GM18499 (cell line): ENCODE measurements at regions not wholly inside any gene's neighbourhood (a gene's known extent, or its start where the extent isn't known, plus 50 kb on each side); places are given as distances from the start of the nearest gene placed in this dataset.
"Not testable (repeated sequence)": the region's sequence is repeated elsewhere in the genome, so short reads cannot be mapped to it uniquely, and the experiment has no call there.

Experiments
- ATAC-seq: cut with Tn5 transposase; IDR thresholded peaks from one replicate; pipeline ENCODE4 v1.9.1; 2021; ENCODE audit warnings: moderate number of reproducible peaks; ENCODE audit not compliant: insufficient read depth, unreplicated experiment

DNA sequence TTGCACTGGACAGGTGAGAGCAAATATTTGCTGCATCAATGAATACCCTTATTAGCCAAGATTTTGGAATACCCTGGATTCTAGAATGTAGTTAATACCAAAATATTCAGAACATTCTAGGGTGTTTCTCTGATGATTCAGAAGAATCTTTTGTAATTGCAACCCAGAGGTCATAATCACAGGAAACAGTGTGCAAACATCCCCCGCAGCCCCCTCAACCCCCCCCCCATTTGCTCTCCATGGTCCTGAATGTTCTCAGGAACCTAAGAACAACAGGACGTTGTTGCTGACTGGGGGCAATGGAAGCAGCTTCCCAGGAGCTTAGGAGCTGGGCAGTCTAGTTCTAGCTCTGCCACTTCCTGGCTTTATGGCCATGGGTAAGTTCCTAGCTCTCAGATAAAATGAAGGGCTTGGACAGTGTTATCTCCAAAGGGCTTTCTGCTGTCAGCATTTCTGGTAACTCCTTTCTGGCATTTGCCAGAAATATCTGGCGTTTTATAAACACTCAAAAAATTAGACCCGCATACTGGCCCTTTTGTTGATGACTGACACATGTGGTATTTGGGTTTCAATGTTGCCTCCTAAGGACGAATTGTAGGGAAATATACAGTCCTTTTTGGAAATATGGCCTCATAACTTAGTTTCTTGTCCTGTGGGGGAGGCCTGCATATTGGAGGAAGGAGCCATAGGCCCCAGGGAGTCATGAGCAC is 178.6 kb downstream of the RRAGC start:
- ATAC-seq: no peak

DNA sequence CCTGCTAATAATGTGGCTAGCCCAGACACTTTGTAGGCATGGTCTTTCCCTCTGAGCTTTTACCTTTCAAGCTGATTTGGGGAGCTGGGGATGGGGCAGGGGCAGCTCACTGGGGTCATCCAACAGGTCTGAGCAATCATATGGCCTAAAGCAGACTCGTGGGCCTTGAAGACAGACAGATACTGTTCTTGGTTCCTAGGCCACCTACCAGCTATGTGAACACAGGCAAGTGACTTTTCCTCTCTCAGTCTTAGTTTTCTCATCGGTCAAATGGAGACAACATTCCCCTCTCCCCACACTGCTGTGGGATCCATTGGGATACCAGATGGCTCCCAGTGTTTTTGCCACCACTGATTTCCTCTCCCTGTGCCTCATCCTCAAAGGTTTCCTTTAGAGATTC is 181.8 kb downstream of the RRAGC start:
- no peak for ATAC-seq

DNA sequence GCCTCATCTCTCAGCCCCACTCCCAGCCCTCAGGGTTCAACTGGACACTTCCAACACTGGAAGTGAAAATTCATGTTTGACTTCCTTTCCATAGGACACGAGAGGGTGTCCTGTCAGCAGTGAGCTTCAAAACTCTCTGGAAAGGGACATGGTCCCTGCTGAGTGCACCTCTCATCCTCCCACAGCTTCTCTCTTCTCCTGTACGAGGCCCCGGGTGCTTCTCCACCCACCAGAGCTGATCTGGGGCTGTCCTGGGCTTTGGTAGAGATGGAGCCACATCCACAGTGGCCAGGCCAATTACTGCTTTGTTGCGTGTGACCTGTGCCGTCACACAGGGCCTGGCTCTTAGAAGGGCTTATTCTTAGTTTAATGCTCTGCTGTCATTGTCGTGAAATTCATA is 182.3 kb downstream of the RRAGC start:
- no peak for ATAC-seq

DNA sequence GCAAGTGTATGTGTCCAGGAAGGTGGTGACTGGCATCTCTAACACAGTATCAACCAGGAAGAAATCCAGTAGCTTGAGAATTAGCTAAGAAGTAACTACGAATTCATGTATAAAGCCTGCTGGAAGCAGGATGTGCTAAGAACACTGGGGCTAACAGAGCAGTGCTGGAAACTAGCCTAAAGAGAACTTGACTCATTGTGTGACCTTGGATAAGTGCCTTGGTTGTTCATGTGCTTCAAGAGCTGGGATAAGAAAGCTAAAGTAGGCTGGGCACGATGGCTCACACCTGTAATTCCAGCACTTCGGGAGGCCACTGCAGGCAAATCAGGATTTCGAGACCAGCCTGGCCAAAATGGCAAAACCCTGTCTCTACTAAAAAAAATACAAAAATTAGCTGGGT is 186.9 kb downstream of the RRAGC start:
- ATAC-seq: no peak

DNA sequence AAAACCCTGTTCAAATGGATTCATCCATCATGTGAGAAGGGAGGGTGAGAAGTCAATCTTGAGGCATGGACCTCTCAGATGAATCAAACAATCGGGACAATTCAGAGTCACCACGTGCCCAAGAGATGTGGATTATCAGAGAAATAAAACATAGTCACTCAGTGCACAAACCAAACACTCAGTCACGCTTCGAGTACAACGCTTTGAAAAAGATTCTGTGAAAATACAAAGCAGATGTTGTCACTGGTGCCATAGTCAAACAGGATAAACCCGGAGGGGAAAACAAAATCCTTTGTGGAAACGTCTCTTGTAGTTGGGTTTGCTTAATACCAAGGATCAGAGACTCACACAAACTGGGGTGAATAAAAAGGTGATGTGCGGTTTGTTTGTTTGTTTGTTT is 188.4 kb downstream of the RRAGC start:
- ATAC-seq: no peak

DNA sequence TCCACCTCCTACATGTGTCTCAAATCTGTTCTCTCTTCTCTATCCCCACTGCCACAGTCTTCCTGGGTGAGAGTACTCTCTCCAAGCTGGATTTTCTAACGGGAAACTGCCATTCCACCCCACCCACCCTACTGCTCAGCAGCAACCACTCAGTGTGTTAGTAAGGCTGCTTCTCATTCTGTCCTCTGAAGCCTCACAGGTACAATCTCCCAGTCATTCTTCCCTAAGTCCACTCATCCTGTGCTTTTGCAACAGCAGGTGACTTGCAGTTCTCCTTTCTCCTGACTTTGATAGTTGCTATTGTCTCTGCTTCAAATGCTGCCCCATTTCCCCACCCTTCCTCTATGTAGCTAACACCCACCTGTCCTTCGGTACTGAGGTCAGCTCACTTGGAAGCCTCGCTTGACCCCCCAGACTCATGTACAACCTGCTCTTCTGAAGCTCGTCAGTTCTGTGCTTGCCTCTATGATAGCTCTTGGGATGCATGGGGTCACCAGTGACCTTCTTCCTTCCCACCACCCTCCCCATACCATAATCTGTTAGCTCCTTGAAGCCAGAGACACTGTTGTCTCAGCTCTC is 188.9 kb downstream of the RRAGC start:
- ATAC-seq: no peak

DNA sequence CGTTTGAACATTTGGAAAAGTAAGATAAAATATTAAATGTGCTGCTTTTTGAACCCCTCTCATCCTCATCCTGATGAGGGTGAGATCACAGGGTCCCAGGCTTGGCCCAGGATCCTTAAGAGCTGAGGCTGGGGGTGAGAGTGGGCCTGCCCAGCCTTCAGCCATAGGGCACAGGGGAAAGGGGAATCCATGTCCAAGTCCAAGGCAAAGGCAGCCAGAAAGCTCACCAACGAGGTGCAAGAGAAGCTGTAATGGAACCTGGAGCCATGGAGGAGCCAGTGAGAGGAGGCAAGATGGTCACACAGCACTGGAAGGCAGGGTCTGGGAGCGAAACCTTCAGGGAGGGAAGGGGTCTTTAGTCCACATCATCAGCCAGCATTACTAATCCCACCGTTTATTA is 191.9 kb downstream of the RRAGC start:
- ATAC-seq: no peak

DNA sequence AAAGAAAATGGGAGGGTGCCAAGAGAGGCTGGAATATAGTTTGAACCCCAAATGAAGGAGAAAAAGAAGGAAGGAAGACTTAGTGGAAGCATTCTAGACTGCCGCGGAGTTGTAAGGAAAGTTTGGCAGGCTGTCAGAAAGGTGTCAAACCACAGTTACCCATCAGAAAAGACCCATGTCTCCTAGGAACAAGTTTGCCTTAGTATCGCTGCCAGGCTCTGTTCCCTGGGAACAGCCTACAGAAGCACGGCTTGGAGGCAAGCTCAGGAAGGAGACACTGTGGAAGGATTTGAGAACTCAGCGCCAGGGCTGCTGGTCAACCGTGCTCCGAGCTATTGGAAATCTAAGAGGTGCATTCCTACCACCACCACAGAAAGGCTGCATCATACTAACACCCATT is 197.4 kb downstream of the RRAGC start:
- ATAC-seq: no peak

DNA sequence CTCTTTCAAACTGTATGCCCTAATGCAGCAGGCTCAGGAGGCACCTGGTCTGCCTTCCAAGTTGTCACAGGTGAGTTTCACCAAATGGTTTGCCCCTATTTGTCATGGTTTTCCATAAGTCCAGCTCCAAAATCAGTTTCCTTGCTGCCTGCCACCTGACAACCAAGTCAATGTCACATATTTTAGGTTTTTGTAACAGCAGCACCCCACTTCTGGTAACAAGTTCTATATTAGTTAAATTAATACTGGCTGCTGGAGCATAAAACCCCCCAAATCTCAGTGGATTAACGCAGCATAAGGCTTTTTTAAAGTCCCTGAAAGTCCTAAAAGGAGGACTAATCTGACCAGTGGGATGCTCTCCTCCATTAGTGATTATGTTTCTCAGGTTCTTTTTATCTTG is 200.7 kb downstream of the RRAGC start:
- no peak for ATAC-seq

DNA sequence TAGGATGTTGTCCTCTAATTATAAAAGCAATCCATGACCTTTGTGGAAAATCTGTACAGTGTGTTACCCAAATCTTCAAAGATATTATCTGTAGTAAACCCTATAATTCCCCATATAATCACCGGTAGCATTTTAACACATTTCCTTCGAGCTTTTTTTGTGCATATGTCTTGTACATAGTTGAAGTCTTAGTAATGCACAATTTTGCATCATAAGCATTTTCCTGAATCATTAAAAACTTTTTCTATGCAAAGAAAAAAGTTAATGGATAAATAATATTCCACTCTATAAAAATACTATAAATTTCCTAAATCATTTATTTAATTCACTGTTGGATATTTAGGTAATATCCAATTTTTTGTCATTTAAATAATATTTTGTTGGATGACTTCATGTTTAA is 201.7 kb downstream of the RRAGC start:
- ATAC-seq: no peak

DNA sequence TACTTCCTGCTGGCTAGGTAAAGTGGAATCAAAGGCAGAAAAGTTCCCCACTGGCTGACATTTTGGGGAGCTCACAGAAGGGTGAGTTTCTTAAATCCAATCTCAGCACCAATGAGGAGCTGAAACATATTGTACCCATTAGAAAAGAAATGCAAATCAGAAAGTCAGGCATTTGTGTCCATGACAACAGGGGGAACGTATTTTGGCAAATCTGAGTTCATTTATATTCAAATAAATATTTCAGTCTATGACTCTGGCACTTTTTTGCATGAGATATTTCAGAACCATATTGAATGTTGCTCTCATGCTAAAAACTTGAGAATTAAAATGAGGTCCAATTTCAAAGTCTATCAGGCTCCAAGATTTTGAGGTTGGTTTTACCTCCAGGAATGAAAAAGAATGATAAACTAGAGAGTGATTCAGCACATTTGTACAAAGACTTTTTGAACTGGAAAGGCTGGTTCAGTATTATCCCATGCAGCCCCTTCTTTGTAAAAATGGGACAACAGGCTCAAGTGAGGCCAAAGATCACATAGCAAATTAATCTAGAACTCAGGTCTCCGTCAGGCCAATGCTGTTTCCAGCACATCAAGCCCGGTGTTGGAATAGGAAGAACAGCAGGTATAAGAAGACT is 202.2 kb downstream of the RRAGC start:
- ATAC-seq: no peak

DNA sequence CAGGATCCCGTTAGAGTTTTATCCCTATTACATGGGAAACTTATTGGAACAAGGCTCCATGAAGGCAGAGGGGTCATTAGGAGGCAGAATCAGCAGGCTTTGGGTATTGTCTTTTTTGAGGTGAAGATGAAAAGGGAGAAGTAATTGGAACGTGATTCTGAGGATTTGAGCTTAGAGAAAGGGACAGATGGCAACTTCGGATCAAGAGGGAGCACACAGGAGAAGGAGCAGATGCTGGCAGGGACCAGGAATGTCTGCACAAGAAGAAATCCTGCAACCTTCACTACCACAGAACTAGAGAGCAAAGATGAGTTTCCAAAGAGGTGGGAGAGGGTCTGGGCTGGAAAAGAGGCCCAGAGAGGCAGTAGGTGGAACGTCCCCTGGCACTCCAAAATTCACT is 202.8 kb downstream of the RRAGC start:
- no peak for ATAC-seq

DNA sequence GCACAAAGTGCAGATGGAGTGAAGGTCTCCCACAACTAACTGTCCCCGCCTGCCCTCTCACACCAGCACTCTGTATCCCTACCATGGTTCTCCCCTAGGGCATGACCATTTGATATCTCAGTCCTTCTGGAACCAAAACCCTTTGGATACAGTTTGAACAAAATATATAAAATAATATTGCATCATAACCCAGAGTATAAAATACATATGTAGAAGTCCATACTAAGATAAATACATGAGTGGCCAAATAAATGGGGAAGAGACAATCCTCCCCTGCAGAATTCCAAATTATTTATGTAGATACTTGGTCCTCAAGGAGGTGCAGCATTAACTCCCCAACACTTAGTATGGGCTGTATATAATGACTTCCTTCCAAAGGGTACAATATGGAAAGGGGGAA is 207.4 kb downstream of the RRAGC start:
- no peak for ATAC-seq

DNA sequence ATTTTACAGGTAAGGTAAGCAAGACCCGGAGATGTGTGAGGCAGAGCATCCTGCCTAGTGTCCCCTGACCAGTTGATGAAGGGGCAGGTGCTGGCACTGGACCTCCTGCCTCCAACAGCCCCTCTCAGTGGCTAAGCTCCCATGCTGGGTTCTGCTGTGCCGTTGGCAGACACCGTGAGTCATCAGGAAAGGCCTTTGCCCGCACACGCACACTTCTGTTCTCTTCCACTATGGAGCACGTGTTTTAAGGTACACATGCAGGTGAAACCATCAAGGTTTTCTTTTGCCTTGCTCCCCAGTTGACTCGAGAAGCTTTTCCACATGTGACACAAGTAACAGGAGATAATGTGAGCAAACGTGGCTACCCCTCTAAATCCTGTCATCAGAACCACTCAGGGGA is 207.9 kb downstream of the RRAGC start:
- ATAC-seq: no peak

DNA sequence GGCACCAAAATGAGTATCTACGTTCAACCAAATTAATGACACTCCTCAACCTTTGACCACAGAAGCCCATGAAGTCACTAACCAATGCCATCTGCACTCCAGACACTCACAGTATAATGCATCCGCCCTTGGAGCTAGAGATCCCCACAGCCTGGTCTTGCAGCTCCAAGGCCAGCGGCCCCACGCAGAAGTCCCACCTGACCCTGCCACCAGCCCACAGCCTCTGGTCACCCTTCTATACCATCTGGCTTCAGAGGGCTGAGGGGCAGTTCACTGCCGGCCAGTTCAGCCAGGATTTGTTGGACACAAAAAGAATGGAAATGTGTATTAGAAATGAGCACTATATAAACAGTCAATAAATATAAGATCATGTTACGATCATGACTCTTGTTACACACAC is 211.2 kb downstream of the RRAGC start:
- ATAC-seq: no peak

DNA sequence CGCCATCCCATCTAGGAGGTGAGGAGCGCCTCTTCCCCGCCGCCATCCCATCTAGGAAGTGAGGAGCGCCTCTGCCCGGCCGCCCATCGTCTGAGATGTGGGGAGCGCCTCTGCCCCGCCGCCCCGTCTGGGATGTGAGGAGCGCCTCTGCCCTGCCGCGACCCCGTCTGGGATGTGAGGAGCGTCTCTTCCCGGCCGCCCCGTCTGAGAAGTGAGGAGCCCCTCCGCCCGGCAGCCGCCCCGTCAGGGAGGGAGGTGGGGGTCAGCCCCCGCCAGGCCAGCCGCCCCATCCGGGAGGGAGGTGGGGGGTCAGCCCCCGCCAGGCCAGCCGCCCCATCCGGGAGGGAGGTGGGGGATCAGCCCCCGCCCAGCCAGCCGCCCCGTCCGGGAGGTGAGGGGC is 212.2 kb downstream of the RRAGC start:
- not testable (repeated sequence) for ATAC-seq

DNA sequence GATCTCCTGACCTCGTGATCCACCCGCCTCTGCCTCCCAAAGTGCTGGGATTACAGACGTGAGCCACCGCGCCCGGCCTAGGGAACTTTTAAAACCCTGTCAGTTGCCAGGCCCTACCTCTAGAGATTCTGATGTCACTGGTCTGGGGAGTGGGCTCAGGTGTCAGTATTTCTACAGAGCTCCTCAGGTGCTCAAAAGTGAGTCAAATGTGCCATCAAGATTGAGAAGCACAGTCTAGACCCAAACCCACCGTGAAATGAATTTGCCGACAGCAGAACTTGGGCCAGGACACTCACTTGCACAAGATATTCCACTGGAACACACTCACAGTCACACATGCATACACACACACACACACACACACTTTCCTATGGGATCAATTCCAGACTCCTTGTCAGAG is 215.5 kb downstream of the RRAGC start:
- no peak for ATAC-seq

DNA sequence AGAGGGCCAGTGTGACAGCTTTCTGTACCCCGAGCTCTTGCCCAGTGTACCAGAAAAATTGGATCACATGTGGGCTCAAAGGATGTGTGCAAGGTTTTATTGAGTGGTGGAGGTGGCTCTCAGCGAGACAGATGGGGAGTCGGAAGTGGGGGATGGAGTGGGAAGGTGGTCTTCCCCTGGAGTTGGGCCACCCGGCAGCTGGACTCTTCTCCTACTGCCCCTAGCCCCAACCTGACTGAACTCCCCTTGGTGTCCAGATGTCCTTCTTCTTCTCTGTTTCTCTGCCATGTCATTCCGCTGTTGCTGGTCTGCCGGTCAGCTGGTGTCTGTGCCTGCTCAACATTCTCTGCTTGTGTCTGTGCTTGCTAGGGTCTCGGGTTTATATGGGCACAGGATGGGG is 217.9 kb downstream of the RRAGC start:
- no peak for ATAC-seq

DNA sequence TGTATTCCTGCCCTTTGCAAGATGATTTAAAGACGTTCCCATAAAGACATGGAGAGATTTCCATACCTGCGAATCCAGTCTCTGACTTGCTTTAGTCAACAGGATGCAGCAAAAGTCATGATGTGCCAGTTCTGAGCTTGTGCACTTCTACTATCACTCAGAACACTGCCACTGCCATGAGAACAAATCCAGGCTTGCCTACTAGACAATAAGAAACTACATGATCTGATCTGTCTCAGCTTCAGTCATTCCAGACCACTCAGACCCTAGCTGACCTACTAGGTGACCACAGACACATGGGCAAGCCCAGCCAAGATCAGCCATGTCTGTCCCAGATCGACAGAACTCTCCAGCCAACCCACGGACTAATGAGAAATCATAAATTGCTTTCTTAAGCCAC is 219.2 kb downstream of the RRAGC start:
- no peak for ATAC-seq

DNA sequence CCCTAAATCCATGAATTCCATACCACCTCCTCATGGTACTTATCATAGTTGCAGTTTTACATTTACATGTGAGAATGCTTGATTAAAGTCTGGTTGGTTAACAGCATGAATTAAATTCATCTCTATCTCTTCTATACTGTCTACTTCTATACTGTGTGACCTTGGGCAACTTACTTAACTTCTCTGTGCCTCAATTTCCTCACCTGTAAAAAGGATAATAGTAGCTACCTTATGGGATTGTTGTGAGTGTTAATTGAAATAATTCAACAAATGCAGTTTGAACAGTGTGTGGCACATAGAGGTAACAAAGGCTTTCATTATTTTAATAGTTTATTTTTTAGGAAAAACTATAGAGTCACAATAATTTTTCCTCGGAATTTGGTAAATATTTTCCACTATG is 231.3 kb downstream of the RRAGC start:
- no peak for ATAC-seq

DNA sequence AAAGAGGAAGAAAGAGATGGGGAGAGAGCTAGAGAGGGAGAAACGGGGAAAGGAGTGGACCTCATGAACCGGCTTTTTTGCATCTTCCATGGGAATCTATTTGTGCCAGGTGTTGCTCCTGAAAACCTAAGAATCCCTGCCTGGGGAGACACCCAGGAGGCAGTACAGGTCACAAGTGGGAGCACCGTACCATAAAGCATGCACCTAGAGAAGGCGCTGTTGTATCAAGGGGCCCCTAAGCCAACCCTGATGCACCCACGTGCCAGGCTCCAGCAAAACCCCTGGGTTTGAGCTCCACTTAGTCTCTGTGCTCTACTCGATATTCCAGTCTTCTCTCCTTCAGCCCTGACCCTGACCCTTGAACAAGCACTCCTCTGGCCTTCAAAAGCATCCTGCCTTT is 233.6 kb downstream of the RRAGC start:
- ATAC-seq: no peak
